ENCODE measurements at regions not wholly inside any gene's neighbourhood (a gene's known extent, or its start where the extent isn't known, plus 50 kb on each side); places are given as distances from the start of the nearest gene placed in this dataset.

DNA sequence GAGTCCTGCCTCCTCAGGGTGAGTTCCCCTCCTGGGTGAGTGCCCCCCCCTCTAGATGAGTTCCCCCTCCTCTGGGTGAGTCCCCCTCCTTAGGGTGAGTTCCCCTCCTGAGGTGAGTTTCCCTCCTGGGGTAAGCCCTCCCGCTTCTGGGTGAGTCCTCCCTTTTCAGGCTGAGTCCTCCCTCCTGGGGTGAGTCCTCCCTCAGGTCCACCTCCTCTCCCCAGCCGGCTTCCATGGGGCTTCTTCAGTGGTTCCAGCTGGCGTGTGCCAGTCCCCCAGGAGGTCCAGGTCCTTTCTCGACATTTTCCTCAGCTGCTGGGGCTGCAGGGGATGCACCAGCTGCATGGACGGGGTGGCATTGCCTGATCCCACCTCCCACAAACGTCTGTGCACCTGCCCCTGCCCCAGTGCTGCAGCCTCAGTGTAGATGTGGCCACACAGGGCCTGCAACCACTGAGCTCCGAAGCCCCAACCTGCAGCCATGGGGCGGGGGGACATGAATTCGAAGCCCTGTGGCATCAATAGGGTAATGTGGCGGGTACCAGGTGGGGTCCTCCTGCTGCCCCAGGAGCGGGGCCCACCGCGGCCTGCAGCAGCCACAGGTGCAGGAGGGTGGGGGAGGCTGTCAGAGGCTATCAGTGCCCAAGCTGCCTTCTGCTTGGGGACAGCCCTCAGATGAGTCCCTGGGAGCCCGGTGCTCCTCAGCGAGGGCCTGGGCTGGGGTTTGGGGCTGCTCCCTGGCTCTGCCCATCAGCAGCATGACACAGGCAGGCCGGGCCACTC lies 101.3 kb upstream of the FGF3 start:
- no peak for ATAC-seq
- POLR2A ChIA-PET: no interaction called here
- FAIRE-seq: no peak

DNA sequence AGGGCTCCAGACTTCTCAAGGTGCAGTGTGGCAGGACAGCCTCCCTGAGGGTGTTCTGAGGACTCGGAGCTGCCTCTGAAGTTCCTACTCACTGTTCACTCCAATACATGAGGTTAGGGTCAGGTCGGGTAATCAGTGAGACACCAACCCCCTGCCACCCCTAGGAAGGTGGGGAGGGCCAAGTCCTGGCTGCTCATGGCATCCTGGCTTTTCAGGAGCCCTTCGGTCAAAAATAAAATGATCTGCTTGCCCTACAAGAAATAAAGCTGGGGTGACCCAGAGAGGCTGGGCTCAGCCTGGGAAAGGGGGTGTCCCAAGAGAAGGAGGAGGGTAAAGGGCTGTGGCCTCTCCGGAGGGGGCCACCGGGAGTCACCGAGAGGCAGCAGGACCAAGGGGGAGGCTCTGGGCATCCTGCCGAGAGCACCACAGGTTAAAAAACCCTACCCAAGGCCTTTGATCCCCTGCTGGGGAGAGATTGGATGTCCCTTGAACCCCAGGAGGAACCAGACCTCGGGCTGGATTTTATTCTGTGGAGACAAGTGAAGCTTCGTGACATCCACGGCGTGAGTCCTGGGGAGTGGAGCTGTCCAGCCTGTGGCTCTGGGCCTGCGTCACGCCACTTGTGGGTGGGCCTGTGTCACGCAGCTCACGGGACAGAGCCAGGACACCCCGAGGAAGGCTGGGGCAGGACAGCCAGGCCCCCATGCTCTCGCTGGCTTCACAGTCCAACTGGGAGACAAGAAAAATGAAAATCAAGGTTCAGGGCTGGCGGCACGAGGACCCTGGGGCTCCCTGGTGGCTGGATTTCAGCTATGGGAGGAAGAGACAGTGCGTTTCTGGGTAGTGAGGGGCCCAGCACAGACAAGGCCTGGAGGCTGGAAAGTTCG lies 102.2 kb upstream of the FGF3 start:
- WGBS (ENCODE audit: missing lambda C conversion rate): 82% methylated on average over 14 of the region's 21 CpGs
- CTCF ChIA-PET: interaction anchor here (1.0 to 8.0 kb wide), 11 partner anchors 7 to 278 kb away, joined by 3 to 127 read pairs (median 4); partner anchors contain the start of genes FADD and FGF19
- H3K27ac ChIP-seq: no peak overlapping the region
- H3K4me2 ChIP-seq: no peak overlapping the region
- H3K4me3 ChIP-seq: no peak overlapping the region
- POLR2A ChIA-PET: no interaction called here
- TF ChIP-seq RNF2 (IDR thresholded peaks at IDR 0.05; ENCODE audit: borderline replicate concordance, low read depth) (no peak), CHD2 (IDR thresholded peaks at IDR 0.05; ENCODE audit: low read length, partially characterized antibody) (no peak), FOXS1 (CRISPR knock-in tag; IDR thresholded peaks at IDR 0.05) (no peak)
- DNase-seq (ENCODE audit: low read depth in 1 of 2, low spot score in 1 of 2) (no peak), ATAC-seq (no peak), FAIRE-seq (no peak)
- H3K4me1 ChIP-seq: 0 out of 3 replicates have a peak, but pooled peaks cover 4% of the 10 kb centered on the region
- peaks cover 3% of the 10 kb centered on the region; the same call in 1 of the 3 replicates for H3K9me3 ChIP-seq

More for the DNA sequence above, 101.3 kb upstream of the FGF3 start:
- H3K4me1 ChIP-seq: peaks cover 8% of the 10 kb centered on the region; the same call in 1 of the 3 replicates
- H3K4me3 ChIP-seq: no peak overlapping the region
- no peak overlapping the region for H3K4me2 ChIP-seq
- H3K9me3 ChIP-seq: peaks cover 3% of the 10 kb centered on the region; the same call in 1 of the 3 replicates
- H3K27ac ChIP-seq: no peak overlapping the region
- DNase-seq (ENCODE audit: low read depth in 1 of 2, low spot score in 1 of 2): no peak
- TF ChIP-seq NR3C1 (IDR thresholded peaks at IDR 0.05) (no peak), BHLHE40 (IDR thresholded peaks at IDR 0.05; ENCODE audit: low read depth, low read length) (no peak), JUNB (IDR thresholded peaks at IDR 0.05) (no peak), RFX5 (IDR thresholded peaks at IDR 0.05) (no peak), TP53 (CRISPR knock-in tag; IDR thresholded peaks at IDR 0.05) (no peak), SMC3 (IDR thresholded peaks at IDR 0.05) (no peak), RNF2 (IDR thresholded peaks at IDR 0.05; ENCODE audit: borderline replicate concordance, low read depth) (no peak), MAFK (IDR thresholded peaks at IDR 0.05; ENCODE audit: partially characterized antibody) (no peak), CHD2 (IDR thresholded peaks at IDR 0.05; ENCODE audit: low read length, partially characterized antibody) (no peak), PHF8 (IDR thresholded peaks at IDR 0.05; ENCODE audit: borderline replicate concordance, low read depth) (no peak), NPAS2 (CRISPR knock-in tag; IDR thresholded peaks at IDR 0.05; ENCODE audit: borderline replicate concordance) (no peak), HOXB5 (CRISPR knock-in tag; IDR thresholded peaks at IDR 0.05) (no peak), ZC3H11A (IDR thresholded peaks at IDR 0.05) (no peak), MYC (IDR thresholded peaks at IDR 0.05; ENCODE audit: borderline replicate concordance, low read length) (no peak)
- TF ChIP-seq, protein P1, sequence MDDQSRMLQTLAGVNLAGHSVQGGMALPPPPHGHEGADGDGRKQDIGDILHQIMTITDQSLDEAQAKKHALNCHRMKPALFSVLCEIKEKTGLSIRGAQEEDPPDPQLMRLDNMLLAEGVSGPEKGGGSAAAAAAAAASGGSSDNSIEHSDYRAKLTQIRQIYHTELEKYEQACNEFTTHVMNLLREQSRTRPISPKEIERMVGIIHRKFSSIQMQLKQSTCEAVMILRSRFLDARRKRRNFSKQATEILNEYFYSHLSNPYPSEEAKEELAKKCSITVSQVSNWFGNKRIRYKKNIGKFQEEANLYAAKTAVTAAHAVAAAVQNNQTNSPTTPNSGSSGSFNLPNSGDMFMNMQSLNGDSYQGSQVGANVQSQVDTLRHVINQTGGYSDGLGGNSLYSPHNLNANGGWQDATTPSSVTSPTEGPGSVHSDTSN (IDR thresholded peaks at IDR 0.05): no peak
- TF ChIP-seq, protein P2, sequence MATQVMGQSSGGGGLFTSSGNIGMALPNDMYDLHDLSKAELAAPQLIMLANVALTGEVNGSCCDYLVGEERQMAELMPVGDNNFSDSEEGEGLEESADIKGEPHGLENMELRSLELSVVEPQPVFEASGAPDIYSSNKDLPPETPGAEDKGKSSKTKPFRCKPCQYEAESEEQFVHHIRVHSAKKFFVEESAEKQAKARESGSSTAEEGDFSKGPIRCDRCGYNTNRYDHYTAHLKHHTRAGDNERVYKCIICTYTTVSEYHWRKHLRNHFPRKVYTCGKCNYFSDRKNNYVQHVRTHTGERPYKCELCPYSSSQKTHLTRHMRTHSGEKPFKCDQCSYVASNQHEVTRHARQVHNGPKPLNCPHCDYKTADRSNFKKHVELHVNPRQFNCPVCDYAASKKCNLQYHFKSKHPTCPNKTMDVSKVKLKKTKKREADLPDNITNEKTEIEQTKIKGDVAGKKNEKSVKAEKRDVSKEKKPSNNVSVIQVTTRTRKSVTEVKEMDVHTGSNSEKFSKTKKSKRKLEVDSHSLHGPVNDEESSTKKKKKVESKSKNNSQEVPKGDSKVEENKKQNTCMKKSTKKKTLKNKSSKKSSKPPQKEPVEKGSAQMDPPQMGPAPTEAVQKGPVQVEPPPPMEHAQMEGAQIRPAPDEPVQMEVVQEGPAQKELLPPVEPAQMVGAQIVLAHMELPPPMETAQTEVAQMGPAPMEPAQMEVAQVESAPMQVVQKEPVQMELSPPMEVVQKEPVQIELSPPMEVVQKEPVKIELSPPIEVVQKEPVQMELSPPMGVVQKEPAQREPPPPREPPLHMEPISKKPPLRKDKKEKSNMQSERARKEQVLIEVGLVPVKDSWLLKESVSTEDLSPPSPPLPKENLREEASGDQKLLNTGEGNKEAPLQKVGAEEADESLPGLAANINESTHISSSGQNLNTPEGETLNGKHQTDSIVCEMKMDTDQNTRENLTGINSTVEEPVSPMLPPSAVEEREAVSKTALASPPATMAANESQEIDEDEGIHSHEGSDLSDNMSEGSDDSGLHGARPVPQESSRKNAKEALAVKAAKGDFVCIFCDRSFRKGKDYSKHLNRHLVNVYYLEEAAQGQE (IDR thresholded peaks at IDR 0.05): no peak
- TF ChIP-seq, protein P3, sequence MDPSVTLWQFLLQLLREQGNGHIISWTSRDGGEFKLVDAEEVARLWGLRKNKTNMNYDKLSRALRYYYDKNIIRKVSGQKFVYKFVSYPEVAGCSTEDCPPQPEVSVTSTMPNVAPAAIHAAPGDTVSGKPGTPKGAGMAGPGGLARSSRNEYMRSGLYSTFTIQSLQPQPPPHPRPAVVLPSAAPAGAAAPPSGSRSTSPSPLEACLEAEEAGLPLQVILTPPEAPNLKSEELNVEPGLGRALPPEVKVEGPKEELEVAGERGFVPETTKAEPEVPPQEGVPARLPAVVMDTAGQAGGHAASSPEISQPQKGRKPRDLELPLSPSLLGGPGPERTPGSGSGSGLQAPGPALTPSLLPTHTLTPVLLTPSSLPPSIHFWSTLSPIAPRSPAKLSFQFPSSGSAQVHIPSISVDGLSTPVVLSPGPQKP (IDR thresholded peaks at IDR 0.05; ENCODE audit: low read depth, low read length): no peak
- CTCF ChIA-PET: interaction anchor here (0.6 to 8.0 kb wide), 8 partner anchors 8 to 279 kb away, joined by 3 to 127 read pairs (median 18); partner anchors contain the start of gene FADD
- WGBS (ENCODE audit: missing lambda C conversion rate): 60% methylated on average over 6 of the region's 16 CpGs

All from A549 (cell line).